ENCODE measurements at regions not wholly inside any gene's neighbourhood (a gene's known extent, or its start where the extent isn't known, plus 50 kb on each side); places are given as distances from the start of the nearest gene placed in this dataset.

GRCh38 chr2:6043238-6043637 is 351.1 kb downstream of the SOX11 start:
- TF ChIP-seq USF2 (CRISPR knock-in tag; IDR thresholded peaks at IDR 0.05) (no peak), ZNF263 (CRISPR knock-in tag; IDR thresholded peaks at IDR 0.05; ENCODE audit: low read depth) (no peak), JAZF1 (CRISPR knock-in tag; IDR thresholded peaks at IDR 0.05) (no peak)

Measured in WTC11 (cell line).